Endodermal cell (in vitro differentiated cells): ENCODE measurements at regions not wholly inside any gene's neighbourhood (a gene's known extent, or its start where the extent isn't known, plus 50 kb on each side); places are given as distances from the start of the nearest gene placed in this dataset.

Experiments used
- DNase-seq: peaks from one replicate; pipeline ENCODE4 v3.0.0-alpha.2; 2017
- H3K27ac ChIP-seq: 2 replicates; pipeline ENCODE4 v1.5.1; 2013; ENCODE audit warnings: mild to moderate bottlenecking, low read depth, low read length, moderate library complexity
- H3K27me3 ChIP-seq: 2 replicates; pipeline ENCODE4 v1.6.1; 2013; ENCODE audit warnings: mild to moderate bottlenecking, low read length, moderate library complexity; ENCODE audit not compliant: insufficient read depth, control insufficient read depth, poor library complexity, severe bottlenecking
- H3K36me3 ChIP-seq: 2 replicates; pipeline ENCODE4 v1.7.0; 2013; ENCODE audit warnings: mild to moderate bottlenecking, low read length, moderate library complexity; ENCODE audit not compliant: control insufficient read depth, insufficient read depth
- H3K4me1 ChIP-seq: one replicate; pipeline ENCODE4 v1.7.0; 2013; ENCODE audit warnings: low read length; ENCODE audit not compliant: control insufficient read depth, insufficient read depth
- H3K4me3 ChIP-seq: 2 replicates; pipeline ENCODE4 v1.5.1; 2013; ENCODE audit warnings: mild to moderate bottlenecking, low read length, moderate library complexity
- H3K9ac ChIP-seq: 2 replicates; pipeline ENCODE4 v1.6.1; 2013; ENCODE audit warnings: mild to moderate bottlenecking, low read length, moderate library complexity; ENCODE audit not compliant: poor library complexity, severe bottlenecking; ENCODE audit errors: extremely low read depth
- H3K9me3 ChIP-seq: 2 replicates; pipeline ENCODE4 v1.6.1; 2013; ENCODE audit warnings: mild to moderate bottlenecking, low read length, moderate library complexity; ENCODE audit not compliant: control insufficient read depth
- H3K27ac Mint-ChIP-seq: 2 replicates; pipeline ENCODE4 v1.8.0; 2020; ENCODE audit warnings: mixed read lengths
- H3K27me3 Mint-ChIP-seq: 2 replicates; pipeline ENCODE4 v1.8.0; 2021; ENCODE audit warnings: mild to moderate bottlenecking, mixed read lengths; ENCODE audit not compliant: insufficient read depth
- H3K36me3 Mint-ChIP-seq: 2 replicates; pipeline ENCODE4 v1.8.0; 2020; ENCODE audit warnings: low read depth, mixed read lengths
- H3K4me1 Mint-ChIP-seq: 2 replicates; pipeline ENCODE4 v1.8.0; 2020; ENCODE audit warnings: mixed read lengths
- H3K4me3 Mint-ChIP-seq: 2 replicates; pipeline ENCODE4 v1.8.0; 2020; ENCODE audit warnings: mild to moderate bottlenecking, moderate library complexity, mixed read lengths
- H3K9me3 Mint-ChIP-seq: 2 replicates; pipeline ENCODE4 v1.8.0; 2020; ENCODE audit warnings: mild to moderate bottlenecking, mixed read lengths
- CTCF ChIP-seq: fragments of 200-600 bp; sonication (generic); conservative IDR thresholded peaks from 2 replicates; pipeline ENCODE4 v1.5.0; 2021; ENCODE audit warnings: antibody characterized with exemption, mild to moderate bottlenecking
- WGBS, 2 experiments: methylation state at CpG; one replicate each; pipeline versions ENCODE4 v1.1.5 to v1.1.7; 2013; ENCODE audit warnings: missing lambda C conversion rate in 2 of 2, mixed read lengths in 1 of 2; ENCODE audit not compliant: insufficient coverage in 1 of 2, insufficient read length in 1 of 2; 5-methylcytosine and 5-hydroxymethylcytosine counted together

- no peaks in the 10 kb centered on the region for H3K27me3 ChIP-seq
- H3K4me1 ChIP-seq: no peaks in the 10 kb centered on the region
- TF ChIP-seq CTCF: no peak
- H3K4me3 ChIP-seq: no peak overlapping the region
- no peak overlapping the region for H3K27ac Mint-ChIP-seq
- no peak overlapping the region for H3K9ac ChIP-seq
- H3K9me3 Mint-ChIP-seq: no peaks in the 10 kb centered on the region
- no peaks in the 10 kb centered on the region for H3K9me3 ChIP-seq
- no peaks in the 10 kb centered on the region for H3K36me3 ChIP-seq
- no peak overlapping the region for H3K27ac ChIP-seq
- H3K4me1 Mint-ChIP-seq: peaks cover 10% of the 10 kb centered on the region
- no peaks in the 10 kb centered on the region for H3K36me3 Mint-ChIP-seq
- 90 to 100% methylated on average over 1 of the region's 1 CpG for WGBS, 2 experiments
- no peaks in the 10 kb centered on the region for H3K27me3 Mint-ChIP-seq
- DNase-seq: no peak
- H3K4me3 Mint-ChIP-seq: no peak overlapping the region
Observed at GRCh38 chr2:147547440-147547839, 297.4 kb upstream of the ACVR2A start.

GRCh38 chr2:147546109-147546508 is 298.7 kb upstream of the ACVR2A start:
- Histone ChIP-seq H3K4me3 (no peak overlapping the region), H3K27ac (no peak overlapping the region), H3K36me3 (no peaks in the 10 kb centered on the region), H3K4me1 (no peaks in the 10 kb centered on the region), H3K9ac (no peak overlapping the region), H3K9me3 (no peaks in the 10 kb centered on the region), H3K27me3 (no peaks in the 10 kb centered on the region)
- no peak for TF ChIP-seq CTCF
- Mint-ChIP-seq H3K4me1 (peaks cover 7% of the 10 kb centered on the region), H3K36me3 (no peaks in the 10 kb centered on the region), H3K27ac (no peak overlapping the region), H3K4me3 (no peak overlapping the region), H3K9me3 (no peaks in the 10 kb centered on the region), H3K27me3 (no peaks in the 10 kb centered on the region)
- no peak for DNase-seq
- 97% methylated on average over 1 of the region's 1 CpG; no CpG with 5 or more reads in 1 of the 2 experiments for WGBS, 2 experiments

- Mint-ChIP-seq H3K9me3 (no peaks in the 10 kb centered on the region), H3K4me3 (no peak overlapping the region), H3K4me1 (peaks cover 6% of the 10 kb centered on the region), H3K27ac (no peak overlapping the region), H3K27me3 (no peaks in the 10 kb centered on the region), H3K36me3 (no peaks in the 10 kb centered on the region)
- no peak overlapping the region for H3K9ac ChIP-seq
- H3K27me3 ChIP-seq: no peaks in the 10 kb centered on the region
- no peak for TF ChIP-seq CTCF
- H3K27ac ChIP-seq: no peak overlapping the region
- no peak overlapping the region for H3K4me3 ChIP-seq
- H3K36me3 ChIP-seq: no peaks in the 10 kb centered on the region
- DNase-seq: no peak
- H3K9me3 ChIP-seq: no peaks in the 10 kb centered on the region
- no peaks in the 10 kb centered on the region for H3K4me1 ChIP-seq
Observed at GRCh38 chr2:147543056-147543455, 301.8 kb upstream of the ACVR2A start.
